Neural cell (in vitro differentiated cells): ENCODE measurements at regions not wholly inside any gene's neighbourhood (a gene's known extent, or its start where the extent isn't known, plus 50 kb on each side); places are given as distances from the start of the nearest gene placed in this dataset.

ENCODE experiments used
- H2AFZ ChIP-seq: fragments of 200-600, 300-800 bp; sonication (generic), shearing (Covaris generic); 2 replicates; pipeline ENCODE4 v1.6.0; 2014; ENCODE audit warnings: low read depth, mild to moderate bottlenecking, antibody characterized with exemption, low read length, moderate library complexity
- H3F3A ChIP-seq: fragments of 200-600 bp; shearing (Covaris generic); 2 replicates; pipeline ENCODE4 v1.6.1; 2016; ENCODE audit warnings: mild to moderate bottlenecking, moderate library complexity, mixed read lengths, antibody characterized with exemption, low read length; ENCODE audit not compliant: insufficient read depth, poor library complexity, severe bottlenecking
- H3K27ac ChIP-seq: fragments of 200-600, 300-800 bp; sonication (generic), shearing (Covaris generic); 2 replicates; pipeline ENCODE4 v1.5.1; 2014; ENCODE audit warnings: mild to moderate bottlenecking, low read length, moderate library complexity
- H3K27me3 ChIP-seq: fragments of 300-800, 200-600 bp; sonication (generic), shearing (Covaris generic); 2 replicates; pipeline ENCODE4 v1.6.0; 2014; ENCODE audit warnings: mild to moderate bottlenecking, low read depth, low read length, moderate library complexity; ENCODE audit not compliant: insufficient read depth
- H3K36me3 ChIP-seq: fragments of 300-800, 200-600 bp; sonication (generic), shearing (Covaris generic); 2 replicates; pipeline ENCODE4 v1.5.1; 2014; ENCODE audit warnings: mild to moderate bottlenecking, antibody characterized with exemption, low read length, moderate library complexity; ENCODE audit not compliant: insufficient read depth
- H3K4me2 ChIP-seq: fragments of 300-800, 200-600 bp; sonication (generic), shearing (Covaris generic); 2 replicates; pipeline ENCODE4 v1.6.0; 2014; ENCODE audit warnings: mild to moderate bottlenecking, low read length
- H3K4me3 ChIP-seq: fragments of 300-800, 200-600 bp; sonication (generic), shearing (Covaris generic); 2 replicates; pipeline ENCODE4 v1.5.1; 2014; ENCODE audit warnings: mild to moderate bottlenecking, low read length, moderate library complexity
- H3K79me2 ChIP-seq: fragments of 200-600 bp; shearing (Covaris generic); replicated peaks from 2 replicates; pipeline ENCODE4 v1.6.0; 2014; ENCODE audit warnings: mild to moderate bottlenecking, low read length, moderate library complexity; ENCODE audit not compliant: insufficient read depth
- H3K9ac ChIP-seq: fragments of 300-800, 200-600 bp; sonication (generic), shearing (Covaris generic); 2 replicates; pipeline ENCODE4 v1.6.1; 2016; ENCODE audit warnings: mild to moderate bottlenecking, low read length, mixed read lengths
- H3K9me2 ChIP-seq: fragments of 200-600 bp; shearing (Covaris generic); 2 replicates; pipeline ENCODE4 v1.6.1; 2016; ENCODE audit warnings: mild to moderate bottlenecking, low read length, mixed read lengths; ENCODE audit not compliant: insufficient read depth
- H3K9me3 ChIP-seq: fragments of 200-600, 300-800 bp; sonication (generic), shearing (Covaris generic); 2 replicates; pipeline ENCODE4 v1.6.1; 2016; ENCODE audit warnings: mild to moderate bottlenecking, mixed run types, low read length, moderate library complexity, mixed read lengths
- H4K20me1 ChIP-seq: fragments of 200-600 bp; shearing (Covaris generic); 2 replicates; pipeline ENCODE4 v1.6.1; 2016; ENCODE audit warnings: mild to moderate bottlenecking, mixed run types; ENCODE audit not compliant: insufficient read depth
- EP300 ChIP-seq: fragments of 450-650 bp; conservative IDR thresholded peaks from 2 replicates; pipeline ENCODE4 v1.6.1; 2014; ENCODE audit warnings: antibody characterized with exemption, mild to moderate bottlenecking, moderate library complexity; ENCODE audit not compliant: poor library complexity, severe bottlenecking
- EZH2 ChIP-seq: fragments of 200-600, 300-800 bp; shearing (Covaris generic), sonication (generic); IDR thresholded peaks from 2 replicates; pipeline ENCODE4 v1.6.1; 2014; ENCODE audit warnings: antibody characterized with exemption, low read length, borderline replicate concordance, mild to moderate bottlenecking; ENCODE audit not compliant: insufficient read depth, poor library complexity, severe bottlenecking
- MXI1 ChIP-seq: fragments of 450-650 bp; conservative IDR thresholded peaks from 2 replicates; pipeline ENCODE4 v1.6.1; 2014; ENCODE audit warnings: antibody characterized with exemption, mild to moderate bottlenecking; ENCODE audit not compliant: poor library complexity, severe bottlenecking
- POLR2AphosphoS5 ChIP-seq: IDR thresholded peaks from 2 replicates; pipeline ENCODE4 v1.6.1; 2012
- RAD21 ChIP-seq: fragments of 450-650 bp; conservative IDR thresholded peaks from 2 replicates; pipeline ENCODE4 v1.6.1; 2014; ENCODE audit warnings: antibody characterized with exemption, mild to moderate bottlenecking, moderate library complexity
- SMC3 ChIP-seq: fragments of 450-650 bp; conservative IDR thresholded peaks from 2 replicates; pipeline ENCODE4 v1.6.1; 2014; ENCODE audit warnings: antibody characterized with exemption, mild to moderate bottlenecking, moderate library complexity; ENCODE audit not compliant: poor library complexity
- TAF1 ChIP-seq: IDR thresholded peaks from 2 replicates; pipeline ENCODE4 v1.6.1; 2012; ENCODE audit warnings: low read depth
- TF ChIP-seq, protein P1 (sequence below): fragments of 450-650 bp; IDR thresholded peaks from 2 replicates; pipeline ENCODE4 v1.5.1; 2014; ENCODE audit warnings: antibody characterized with exemption, mild to moderate bottlenecking, moderate library complexity; ENCODE audit not compliant: poor library complexity, severe bottlenecking
- TF ChIP-seq, protein P2 (sequence below): IDR thresholded peaks from 2 replicates; pipeline ENCODE4 v1.6.1; 2012; ENCODE audit warnings: borderline replicate concordance

DNA sequence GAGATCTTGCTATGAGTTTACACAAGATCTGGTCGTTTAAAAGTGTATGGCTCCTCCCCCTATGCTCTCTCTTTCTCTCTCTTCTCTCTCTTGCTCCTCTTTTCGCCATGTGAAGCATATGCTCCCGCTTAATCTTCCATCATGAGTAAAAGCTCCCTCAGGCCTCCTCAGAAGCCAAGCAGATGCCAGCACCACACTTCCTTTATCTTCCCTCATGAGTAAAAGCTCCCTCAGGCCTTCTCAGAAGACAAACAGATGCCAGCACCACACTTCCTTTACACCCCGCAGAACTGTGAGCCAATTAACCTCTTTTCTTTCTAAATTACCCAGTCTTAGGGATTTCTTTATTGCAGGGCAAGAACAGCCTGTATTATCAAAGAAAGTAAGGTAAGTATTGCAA, 152.4 kb downstream of the SEC23A start:
- Histone ChIP-seq H3K9me2 (no peaks in the 10 kb centered on the region), H3K27me3 (no peaks in the 10 kb centered on the region), H3K79me2 (no peaks in the 10 kb centered on the region), H3K9me3 (no peaks in the 10 kb centered on the region), H3K27ac (no peak overlapping the region), H3K4me3 (no peak overlapping the region), H3K9ac (no peak overlapping the region), H3K4me2 (no peak overlapping the region), H4K20me1 (no peaks in the 10 kb centered on the region), H3F3A (no peaks in the 10 kb centered on the region), H2AFZ (no peak overlapping the region), H3K36me3 (no peaks in the 10 kb centered on the region)
- TF ChIP-seq EP300 = no peak
- no peak for TF ChIP-seq RAD21
- no peak for TF ChIP-seq MXI1
- no peak for TF ChIP-seq EZH2
- no peak for TF ChIP-seq POLR2AphosphoS5
- TF ChIP-seq SMC3 = no peak
- TF ChIP-seq, protein P1, sequence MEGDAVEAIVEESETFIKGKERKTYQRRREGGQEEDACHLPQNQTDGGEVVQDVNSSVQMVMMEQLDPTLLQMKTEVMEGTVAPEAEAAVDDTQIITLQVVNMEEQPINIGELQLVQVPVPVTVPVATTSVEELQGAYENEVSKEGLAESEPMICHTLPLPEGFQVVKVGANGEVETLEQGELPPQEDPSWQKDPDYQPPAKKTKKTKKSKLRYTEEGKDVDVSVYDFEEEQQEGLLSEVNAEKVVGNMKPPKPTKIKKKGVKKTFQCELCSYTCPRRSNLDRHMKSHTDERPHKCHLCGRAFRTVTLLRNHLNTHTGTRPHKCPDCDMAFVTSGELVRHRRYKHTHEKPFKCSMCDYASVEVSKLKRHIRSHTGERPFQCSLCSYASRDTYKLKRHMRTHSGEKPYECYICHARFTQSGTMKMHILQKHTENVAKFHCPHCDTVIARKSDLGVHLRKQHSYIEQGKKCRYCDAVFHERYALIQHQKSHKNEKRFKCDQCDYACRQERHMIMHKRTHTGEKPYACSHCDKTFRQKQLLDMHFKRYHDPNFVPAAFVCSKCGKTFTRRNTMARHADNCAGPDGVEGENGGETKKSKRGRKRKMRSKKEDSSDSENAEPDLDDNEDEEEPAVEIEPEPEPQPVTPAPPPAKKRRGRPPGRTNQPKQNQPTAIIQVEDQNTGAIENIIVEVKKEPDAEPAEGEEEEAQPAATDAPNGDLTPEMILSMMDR = no peak
- TF ChIP-seq TAF1 = no peak
- TF ChIP-seq, protein P2, sequence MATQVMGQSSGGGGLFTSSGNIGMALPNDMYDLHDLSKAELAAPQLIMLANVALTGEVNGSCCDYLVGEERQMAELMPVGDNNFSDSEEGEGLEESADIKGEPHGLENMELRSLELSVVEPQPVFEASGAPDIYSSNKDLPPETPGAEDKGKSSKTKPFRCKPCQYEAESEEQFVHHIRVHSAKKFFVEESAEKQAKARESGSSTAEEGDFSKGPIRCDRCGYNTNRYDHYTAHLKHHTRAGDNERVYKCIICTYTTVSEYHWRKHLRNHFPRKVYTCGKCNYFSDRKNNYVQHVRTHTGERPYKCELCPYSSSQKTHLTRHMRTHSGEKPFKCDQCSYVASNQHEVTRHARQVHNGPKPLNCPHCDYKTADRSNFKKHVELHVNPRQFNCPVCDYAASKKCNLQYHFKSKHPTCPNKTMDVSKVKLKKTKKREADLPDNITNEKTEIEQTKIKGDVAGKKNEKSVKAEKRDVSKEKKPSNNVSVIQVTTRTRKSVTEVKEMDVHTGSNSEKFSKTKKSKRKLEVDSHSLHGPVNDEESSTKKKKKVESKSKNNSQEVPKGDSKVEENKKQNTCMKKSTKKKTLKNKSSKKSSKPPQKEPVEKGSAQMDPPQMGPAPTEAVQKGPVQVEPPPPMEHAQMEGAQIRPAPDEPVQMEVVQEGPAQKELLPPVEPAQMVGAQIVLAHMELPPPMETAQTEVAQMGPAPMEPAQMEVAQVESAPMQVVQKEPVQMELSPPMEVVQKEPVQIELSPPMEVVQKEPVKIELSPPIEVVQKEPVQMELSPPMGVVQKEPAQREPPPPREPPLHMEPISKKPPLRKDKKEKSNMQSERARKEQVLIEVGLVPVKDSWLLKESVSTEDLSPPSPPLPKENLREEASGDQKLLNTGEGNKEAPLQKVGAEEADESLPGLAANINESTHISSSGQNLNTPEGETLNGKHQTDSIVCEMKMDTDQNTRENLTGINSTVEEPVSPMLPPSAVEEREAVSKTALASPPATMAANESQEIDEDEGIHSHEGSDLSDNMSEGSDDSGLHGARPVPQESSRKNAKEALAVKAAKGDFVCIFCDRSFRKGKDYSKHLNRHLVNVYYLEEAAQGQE = no peak

DNA sequence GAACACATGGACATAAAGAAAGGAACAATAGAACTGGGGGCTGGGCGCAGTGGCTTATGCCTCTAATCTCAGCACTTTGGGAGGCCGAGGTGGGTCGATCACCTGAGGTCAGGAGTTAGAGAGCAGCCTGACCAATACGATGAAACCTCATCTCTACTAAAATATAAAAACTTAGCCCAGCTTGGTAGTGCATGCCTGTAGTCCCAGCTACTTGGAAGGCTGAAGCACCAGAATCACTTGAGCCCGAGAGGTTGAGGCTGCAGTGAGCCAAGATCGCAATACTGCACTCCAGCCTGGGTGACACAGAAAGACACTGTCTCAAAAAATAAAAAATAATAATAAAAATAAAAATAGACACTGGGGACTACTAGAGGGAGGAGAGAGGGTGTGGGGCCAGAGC, 154.5 kb downstream of the SEC23A start:
- H3K9me2 ChIP-seq = no peaks in the 10 kb centered on the region
- no peaks in the 10 kb centered on the region for H3K27me3 ChIP-seq
- no peak overlapping the region for H3K9ac ChIP-seq
- H2AFZ ChIP-seq = no peak overlapping the region
- H3K9me3 ChIP-seq = no peaks in the 10 kb centered on the region
- no peaks in the 10 kb centered on the region for H3F3A ChIP-seq
- H3K27ac ChIP-seq = no peak overlapping the region
- H3K79me2 ChIP-seq = no peaks in the 10 kb centered on the region
- H3K4me3 ChIP-seq = no peak overlapping the region
- H4K20me1 ChIP-seq = no peaks in the 10 kb centered on the region
- no peaks in the 10 kb centered on the region for H3K36me3 ChIP-seq
- H3K4me2 ChIP-seq = no peak overlapping the region
- no peak for TF ChIP-seq EP300
- TF ChIP-seq, protein P1 = no peak
- no peak for TF ChIP-seq POLR2AphosphoS5
- TF ChIP-seq RAD21 = no peak
- no peak for TF ChIP-seq TAF1
- TF ChIP-seq EZH2 = no peak
- no peak for TF ChIP-seq MXI1
- TF ChIP-seq, protein P2 = no peak
- TF ChIP-seq SMC3 = no peak
